Lung (tissue), 11 donors: ENCODE measurements at regions not wholly inside any gene's neighbourhood (a gene's known extent, or its start where the extent isn't known, plus 50 kb on each side); places are given as distances from the start of the nearest gene placed in this dataset.

Experiments used
- ATAC-seq: fragments of 200-7000 bp; cut with Tn5 transposase; one replicate; pipeline ENCODE4 v1.9.1; 2020; ENCODE audit warnings: moderate number of reproducible peaks; ENCODE audit not compliant: insufficient read depth, low FRiP score
- DNase-seq, 3 donors: peaks; one replicate each; pipeline ENCODE4 v3.0.0-alpha.2; 2013 to 2017
- H3K27ac ChIP-seq, 2 donors: one replicate each; pipeline ENCODE4 v1.5.1; 2013; ENCODE audit warnings: mild to moderate bottlenecking in 2 of 2, moderate library complexity in 2 of 2, control low read depth in 1 of 2, inconsistent platforms in 1 of 2, low read depth in 1 of 2, low read length in 1 of 2
- H3K27me3 ChIP-seq, 3 donors: one replicate each; pipeline ENCODE4 v1.5.1; 2013; ENCODE audit warnings: low read length in 2 of 3; ENCODE audit not compliant: control insufficient read depth in 3 of 3, insufficient read depth in 3 of 3
- H3K36me3 ChIP-seq, 4 donors: one replicate each; pipeline ENCODE4 v1.5.1; 2013; ENCODE audit warnings: low read length in 4 of 4, mild to moderate bottlenecking in 1 of 4, moderate library complexity in 1 of 4; ENCODE audit not compliant: control insufficient read depth in 4 of 4, insufficient read depth in 4 of 4
- H3K4me1 ChIP-seq, 5 donors: one replicate each; pipeline ENCODE4 v1.5.1; 2013; ENCODE audit warnings: low read length in 5 of 5, mild to moderate bottlenecking in 2 of 5, moderate library complexity in 1 of 5; ENCODE audit not compliant: control insufficient read depth in 5 of 5, insufficient read depth in 5 of 5
- H3K4me3 ChIP-seq: one replicate; pipeline ENCODE4 v1.5.1; 2013; ENCODE audit warnings: mild to moderate bottlenecking, control low read depth, moderate library complexity
- H3K9ac ChIP-seq, 2 donors: one replicate each; pipeline ENCODE4 v1.5.1; 2013; ENCODE audit warnings: low read length in 2 of 2, control low read depth in 1 of 2; ENCODE audit not compliant: insufficient read depth in 1 of 2
- H3K9me3 ChIP-seq, 4 donors: one replicate each; pipeline ENCODE4 v1.5.1; 2013; ENCODE audit warnings: low read length in 3 of 4, mild to moderate bottlenecking in 1 of 4, moderate library complexity in 1 of 4; ENCODE audit not compliant: control insufficient read depth in 4 of 4, insufficient read depth in 3 of 4
- WGBS, 2 donors: extraction: QIAGEN DNeasy Blood & Tissue Kit; methylation state at CpG; one replicate each; pipeline ENCODE4 v1.1.7; 2013; 5-methylcytosine and 5-hydroxymethylcytosine counted together
- TF ChIP-seq, protein P1 (sequence below): IDR thresholded peaks from 2 replicates; pipeline ENCODE4 v1.5.1; 2012; ENCODE audit warnings: mild to moderate bottlenecking; ENCODE audit errors: control extremely low read depth, extremely low read depth
- donor health status: control.
- donor health status: control.
- donor health status: Bipolar disorder and iron deficiency.
- donor health status: healthy.
- donor health status: DM: yes; HTN: yes; CAD: no.

DNA sequence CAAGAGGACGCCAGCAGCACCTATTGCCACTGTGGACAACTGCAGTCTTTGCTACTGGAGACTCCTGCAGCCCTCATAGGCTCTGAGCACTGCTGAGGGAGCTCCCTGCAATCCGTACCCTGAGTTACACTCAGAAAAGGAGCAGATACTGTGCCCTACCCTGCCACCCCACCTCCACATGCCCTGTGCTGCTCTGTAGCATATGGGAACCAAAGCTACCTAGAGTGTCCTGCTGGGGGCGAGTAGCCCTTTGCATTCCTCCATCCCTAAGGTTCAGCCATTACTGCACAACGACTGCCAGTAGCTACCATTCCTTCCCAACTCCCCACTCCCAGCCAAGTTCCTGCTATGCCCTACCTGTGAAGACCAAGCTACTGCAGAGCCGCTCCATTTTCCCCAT, 90.2 kb upstream of the SNCAIP start:
- H3K9ac ChIP-seq: no peak overlapping the region
- no peak for ATAC-seq
- DNase-seq: no peak

DNA sequence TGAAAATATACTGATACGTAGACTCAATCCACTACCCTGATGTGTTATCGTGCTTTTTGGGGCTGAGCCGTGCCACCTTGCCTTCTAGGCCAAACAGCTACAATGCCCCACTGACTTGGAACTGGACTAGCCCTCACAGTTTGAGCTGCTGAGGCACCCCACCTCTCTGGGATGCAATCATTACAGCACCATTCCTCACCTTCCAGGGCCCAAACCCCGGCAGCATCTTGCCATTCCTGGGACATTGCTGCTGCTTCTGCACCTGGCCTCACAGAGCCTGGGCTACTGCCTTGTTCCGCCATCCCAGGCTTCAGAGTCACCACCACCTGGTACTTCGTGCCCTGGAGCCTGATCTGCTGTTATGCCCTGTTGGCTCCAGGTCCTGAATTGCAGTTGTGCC, 89.5 kb upstream of the SNCAIP start:
- no peaks in the 10 kb centered on the region for H3K4me1 ChIP-seq
- H3K9me3 ChIP-seq: peaks cover 0 to 12% (median 2%) of the 10 kb centered on the region in 4 donors
- TF ChIP-seq, protein P1, sequence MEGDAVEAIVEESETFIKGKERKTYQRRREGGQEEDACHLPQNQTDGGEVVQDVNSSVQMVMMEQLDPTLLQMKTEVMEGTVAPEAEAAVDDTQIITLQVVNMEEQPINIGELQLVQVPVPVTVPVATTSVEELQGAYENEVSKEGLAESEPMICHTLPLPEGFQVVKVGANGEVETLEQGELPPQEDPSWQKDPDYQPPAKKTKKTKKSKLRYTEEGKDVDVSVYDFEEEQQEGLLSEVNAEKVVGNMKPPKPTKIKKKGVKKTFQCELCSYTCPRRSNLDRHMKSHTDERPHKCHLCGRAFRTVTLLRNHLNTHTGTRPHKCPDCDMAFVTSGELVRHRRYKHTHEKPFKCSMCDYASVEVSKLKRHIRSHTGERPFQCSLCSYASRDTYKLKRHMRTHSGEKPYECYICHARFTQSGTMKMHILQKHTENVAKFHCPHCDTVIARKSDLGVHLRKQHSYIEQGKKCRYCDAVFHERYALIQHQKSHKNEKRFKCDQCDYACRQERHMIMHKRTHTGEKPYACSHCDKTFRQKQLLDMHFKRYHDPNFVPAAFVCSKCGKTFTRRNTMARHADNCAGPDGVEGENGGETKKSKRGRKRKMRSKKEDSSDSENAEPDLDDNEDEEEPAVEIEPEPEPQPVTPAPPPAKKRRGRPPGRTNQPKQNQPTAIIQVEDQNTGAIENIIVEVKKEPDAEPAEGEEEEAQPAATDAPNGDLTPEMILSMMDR: no peak
- no peaks in the 10 kb centered on the region for H3K36me3 ChIP-seq
- H3K9ac ChIP-seq: no peak overlapping the region
- no peak overlapping the region for H3K4me3 ChIP-seq
- ATAC-seq (no peak), DNase-seq (no peak)
- H3K27me3 ChIP-seq: no peaks in the 10 kb centered on the region
- WGBS, 2 donors: 93 to 95% methylated on average over 6 of the region's 6 CpGs
- no peak overlapping the region for H3K27ac ChIP-seq

More for the DNA sequence above, 90.2 kb upstream of the SNCAIP start:
- 87 to 96% methylated on average over 5 of the region's 5 CpGs for WGBS, 2 donors
- H3K27ac ChIP-seq: no peak overlapping the region
- no peaks in the 10 kb centered on the region for H3K36me3 ChIP-seq
- TF ChIP-seq, protein P1: no peak
- H3K4me1 ChIP-seq: no peaks in the 10 kb centered on the region
- H3K4me3 ChIP-seq: no peak overlapping the region
- peaks cover 0 to 12% (median 2%) of the 10 kb centered on the region in 4 donors for H3K9me3 ChIP-seq
- no peaks in the 10 kb centered on the region for H3K27me3 ChIP-seq

DNA sequence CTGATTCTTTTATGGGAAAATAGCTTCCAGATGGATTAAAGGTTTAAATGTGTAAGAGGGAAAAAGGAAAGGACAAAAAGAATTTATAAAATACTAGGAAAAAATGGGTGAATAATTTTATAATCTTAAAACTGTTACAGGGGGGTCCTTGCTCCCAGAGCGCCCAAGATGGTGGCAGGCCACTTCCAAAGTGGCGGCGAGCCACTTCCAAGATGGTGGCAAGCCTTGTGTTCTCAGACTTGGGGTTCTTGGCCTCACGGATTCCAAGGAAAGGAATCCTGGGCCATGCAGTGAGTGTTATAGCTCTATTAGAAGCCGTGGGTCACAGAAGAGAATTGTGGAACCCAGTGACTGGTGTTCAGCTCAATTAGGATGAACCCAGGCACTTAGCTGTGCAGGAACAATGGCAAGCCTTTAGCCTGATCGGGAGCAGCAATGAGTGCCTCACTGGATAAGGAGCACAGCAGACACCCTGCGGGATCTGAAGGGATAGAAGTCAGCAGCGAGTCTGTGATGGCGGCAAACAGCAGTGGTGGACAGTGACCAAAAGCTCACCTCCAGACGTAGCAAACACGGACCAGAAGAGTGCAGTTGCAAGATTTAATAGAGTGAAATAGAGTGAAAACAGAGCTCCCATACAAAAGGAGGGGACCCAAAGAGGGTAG, 83.2 kb upstream of the SNCAIP start:
- DNase-seq: no peak
- Histone ChIP-seq H3K27me3 (no peaks in the 10 kb centered on the region), H3K36me3 (no peaks in the 10 kb centered on the region), H3K9me3 (peaks cover 0 to 6% (median 0%) of the 10 kb centered on the region in 4 donors), H3K9ac (no peak overlapping the region), H3K27ac (no peak overlapping the region), H3K4me1 (no peaks in the 10 kb centered on the region), H3K4me3 (no peak overlapping the region)
- TF ChIP-seq, protein P1: no peak
- WGBS, 2 donors: 94% methylated on average over 11 of the region's 11 CpGs
- ATAC-seq: no peak

DNA sequence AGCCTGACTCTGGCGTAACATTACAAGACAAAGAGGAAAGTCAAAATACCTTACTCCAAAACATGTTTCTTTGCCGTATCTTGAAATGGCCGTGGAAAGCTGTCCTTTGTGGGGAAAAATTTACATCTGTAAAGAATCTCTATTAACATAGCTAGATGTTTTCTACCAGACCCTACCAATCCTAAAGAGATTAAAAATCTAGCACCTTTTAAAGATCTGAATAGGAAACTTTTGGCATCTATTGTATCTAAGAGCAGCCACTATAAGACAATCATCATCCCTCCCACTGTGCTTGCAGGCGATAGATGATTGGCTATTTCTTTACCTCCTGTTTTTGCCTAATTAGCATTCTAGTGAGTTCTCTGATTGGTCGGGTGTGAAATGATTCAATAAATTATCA, 82.5 kb upstream of the SNCAIP start:
- Histone ChIP-seq H3K36me3 (no peaks in the 10 kb centered on the region), H3K27me3 (no peaks in the 10 kb centered on the region), H3K9me3 (peaks cover 0 to 2% (median 0%) of the 10 kb centered on the region in 4 donors), H3K9ac (no peak overlapping the region), H3K4me1 (peaks cover 0 to 1% (median 0%) of the 10 kb centered on the region in 5 donors), H3K4me3 (no peak overlapping the region), H3K27ac (no peak overlapping the region)
- WGBS, 2 donors: 93 to 94% methylated on average over 5 of the region's 5 CpGs
- ATAC-seq: no peak
- TF ChIP-seq, protein P1: no peak
- DNase-seq: no peak
